22Rv1 (cell line): ENCODE measurements at regions not wholly inside any gene's neighbourhood (a gene's known extent, or its start where the extent isn't known, plus 50 kb on each side); places are given as distances from the start of the nearest gene placed in this dataset.

Source experiments
- CTCF ChIP-seq: fragments of 450-650 bp; IDR thresholded peaks from 2 replicates; pipeline ENCODE4 v1.5.1; 2017; ENCODE audit warnings: mild to moderate bottlenecking
- ZFX ChIP-seq: fragments of 450-650 bp; IDR thresholded peaks from 2 replicates; pipeline ENCODE4 v1.6.1; 2017; ENCODE audit warnings: antibody characterized with exemption, borderline replicate concordance

- TF ChIP-seq CTCF (no peak), ZFX (no peak)
Observed at GRCh38 chr10:128489324-128490247, 363.4 kb upstream of the MKI67 start.
